ENCODE measurements at regions not wholly inside any gene's neighbourhood (a gene's known extent, or its start where the extent isn't known, plus 50 kb on each side); places are given as distances from the start of the nearest gene placed in this dataset.

GRCh38 chr10:128958834-128959690 is 508.0 kb upstream of the MGMT start:
- no peak for DNase-seq

- no peak for DNase-seq
Measured at GRCh38 chr10:128959746-128960145, 507.3 kb upstream of the MGMT start.

GRCh38 chr10:128960517-128960916 is 506.5 kb upstream of the MGMT start:
- no peak for DNase-seq

- no peak for DNase-seq
Measured at GRCh38 chr10:128962182-128962581, 504.9 kb upstream of the MGMT start.

GRCh38 chr10:128963211-128964099 is 503.6 kb upstream of the MGMT start:
- DNase-seq, result no peak

GRCh38 chr10:128964100-128964403 is 503.0 kb upstream of the MGMT start:
- no peak for DNase-seq

GRCh38 chr10:128967980-128968756 is 498.9 kb upstream of the MGMT start:
- DNase-seq, result no peak

- no peak for DNase-seq
Measured at GRCh38 chr10:128969551-128969950, 497.5 kb upstream of the MGMT start.

GRCh38 chr10:128971374-128972035 is 495.5 kb upstream of the MGMT start:
- no peak for DNase-seq

GRCh38 chr10:128972036-128972405 is 495.0 kb upstream of the MGMT start:
- no peak for DNase-seq

GRCh38 chr10:128973221-128973620 is 493.8 kb upstream of the MGMT start:
- no peak for DNase-seq

- no peak for DNase-seq
Measured at GRCh38 chr10:128976856-128977255, 490.2 kb upstream of the MGMT start.

- no peak for DNase-seq
Measured at GRCh38 chr10:128978211-128978610, 488.8 kb upstream of the MGMT start.

GRCh38 chr10:128979405-128979804 is 487.6 kb upstream of the MGMT start:
- DNase-seq, result no peak

GRCh38 chr10:128981251-128981650 is 485.8 kb upstream of the MGMT start:
- DNase-seq, result no peak

- no peak for DNase-seq
Measured at GRCh38 chr10:128981881-128982615, 485.0 kb upstream of the MGMT start.

GRCh38 chr10:128982616-128982915 is 484.5 kb upstream of the MGMT start:
- no peak for DNase-seq

- DNase-seq, result no peak
Measured at GRCh38 chr10:128985036-128985435, 482.0 kb upstream of the MGMT start.

GRCh38 chr10:128990986-128991385 is 476.1 kb upstream of the MGMT start:
- DNase-seq, result no peak

- DNase-seq, result no peak
Measured at GRCh38 chr10:128992770-128993169, 474.3 kb upstream of the MGMT start.

GRCh38 chr10:128993443-128993842 is 473.6 kb upstream of the MGMT start:
- DNase-seq, result no peak

- DNase-seq, result no peak
Measured at GRCh38 chr10:128993911-128994538, 473.0 kb upstream of the MGMT start.

Measured in CD4-positive, alpha-beta T cell treated with Interleukin-4 for 1 hour (primary cell).